PFSK-1 (cell line): ENCODE measurements at regions not wholly inside any gene's neighbourhood (a gene's known extent, or its start where the extent isn't known, plus 50 kb on each side); places are given as distances from the start of the nearest gene placed in this dataset.

Experiments
- POLR2AphosphoS5 ChIP-seq: IDR thresholded peaks from 2 replicates; pipeline ENCODE4 v1.6.1; 2012; ENCODE audit warnings: low read depth, mild to moderate bottlenecking, control low read depth, low read length, moderate library complexity
- SIN3A ChIP-seq: IDR thresholded peaks from 2 replicates; pipeline ENCODE4 v1.6.1; 2012; ENCODE audit warnings: mild to moderate bottlenecking, low read length, moderate library complexity, borderline replicate concordance; ENCODE audit not compliant: insufficient read depth
- TAF1 ChIP-seq: IDR thresholded peaks from 2 replicates; pipeline ENCODE4 v1.6.1; 2012; ENCODE audit warnings: low read length, control low read depth, borderline replicate concordance; ENCODE audit not compliant: insufficient read depth
- TF ChIP-seq, protein P1 (sequence below), 2 experiments: IDR thresholded peaks; 2 replicates each; pipeline versions ENCODE4 v1.6.1 to v1.8.0; 2011 to 2012; ENCODE audit warnings: low read depth in 2 of 2, low read length in 2 of 2, control low read depth in 1 of 2, inconsistent platforms in 1 of 2, mild to moderate bottlenecking in 1 of 2, moderate library complexity in 1 of 2; ENCODE audit not compliant: insufficient read depth in 1 of 2

DNA sequence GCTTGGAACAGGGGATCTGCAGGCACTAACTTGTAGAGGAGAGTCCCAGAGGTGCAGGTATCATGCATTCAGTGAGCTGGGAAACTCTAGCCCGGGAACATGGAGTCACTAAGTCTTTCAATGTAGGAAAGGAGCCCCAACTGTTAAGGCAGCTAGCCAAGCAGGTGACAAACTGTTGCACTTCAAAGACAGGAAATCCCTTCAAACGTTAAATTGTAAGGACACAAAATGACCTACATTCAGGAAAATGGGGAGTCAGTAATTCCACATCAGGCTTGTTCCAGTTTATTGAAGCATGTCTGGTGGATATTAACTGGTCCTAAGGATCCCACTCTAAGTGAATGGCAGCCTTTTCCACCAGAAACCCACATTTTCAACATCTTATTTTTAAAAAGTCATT lies 364.5 kb downstream of the MTX2 start:
- TF ChIP-seq POLR2AphosphoS5 (no peak), TAF1 (no peak), SIN3A (no peak)
- TF ChIP-seq, protein P1, sequence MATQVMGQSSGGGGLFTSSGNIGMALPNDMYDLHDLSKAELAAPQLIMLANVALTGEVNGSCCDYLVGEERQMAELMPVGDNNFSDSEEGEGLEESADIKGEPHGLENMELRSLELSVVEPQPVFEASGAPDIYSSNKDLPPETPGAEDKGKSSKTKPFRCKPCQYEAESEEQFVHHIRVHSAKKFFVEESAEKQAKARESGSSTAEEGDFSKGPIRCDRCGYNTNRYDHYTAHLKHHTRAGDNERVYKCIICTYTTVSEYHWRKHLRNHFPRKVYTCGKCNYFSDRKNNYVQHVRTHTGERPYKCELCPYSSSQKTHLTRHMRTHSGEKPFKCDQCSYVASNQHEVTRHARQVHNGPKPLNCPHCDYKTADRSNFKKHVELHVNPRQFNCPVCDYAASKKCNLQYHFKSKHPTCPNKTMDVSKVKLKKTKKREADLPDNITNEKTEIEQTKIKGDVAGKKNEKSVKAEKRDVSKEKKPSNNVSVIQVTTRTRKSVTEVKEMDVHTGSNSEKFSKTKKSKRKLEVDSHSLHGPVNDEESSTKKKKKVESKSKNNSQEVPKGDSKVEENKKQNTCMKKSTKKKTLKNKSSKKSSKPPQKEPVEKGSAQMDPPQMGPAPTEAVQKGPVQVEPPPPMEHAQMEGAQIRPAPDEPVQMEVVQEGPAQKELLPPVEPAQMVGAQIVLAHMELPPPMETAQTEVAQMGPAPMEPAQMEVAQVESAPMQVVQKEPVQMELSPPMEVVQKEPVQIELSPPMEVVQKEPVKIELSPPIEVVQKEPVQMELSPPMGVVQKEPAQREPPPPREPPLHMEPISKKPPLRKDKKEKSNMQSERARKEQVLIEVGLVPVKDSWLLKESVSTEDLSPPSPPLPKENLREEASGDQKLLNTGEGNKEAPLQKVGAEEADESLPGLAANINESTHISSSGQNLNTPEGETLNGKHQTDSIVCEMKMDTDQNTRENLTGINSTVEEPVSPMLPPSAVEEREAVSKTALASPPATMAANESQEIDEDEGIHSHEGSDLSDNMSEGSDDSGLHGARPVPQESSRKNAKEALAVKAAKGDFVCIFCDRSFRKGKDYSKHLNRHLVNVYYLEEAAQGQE (IDR thresholded peaks at IDR 0.05; ENCODE audit: insufficient read depth in 1 of 2, low read depth in 2 of 2, low read length in 2 of 2) = no peak
